ENCODE measurements at regions not wholly inside any gene's neighbourhood (a gene's known extent, or its start where the extent isn't known, plus 50 kb on each side); places are given as distances from the start of the nearest gene placed in this dataset.

- Histone ChIP-seq H3K9me3 (ENCODE audit: control insufficient read depth, low read length) (no peaks in the 10 kb centered on the region), H3K27me3 (ENCODE audit: control insufficient read depth in 1 of 2, insufficient read depth in 2 of 2, low read length in 1 of 2) (no peaks in the 10 kb centered on the region), H3K4me3 (ENCODE audit: low read length in 2 of 2) (no peak overlapping the region), H3K4me1 (ENCODE audit: control insufficient read depth in 1 of 2, insufficient read depth in 2 of 2, low read length in 2 of 2) (peaks cover 0 to 1% of the 10 kb centered on the region in 2 donors), H3K27ac (ENCODE audit: low read depth in 1 of 2, low read length in 2 of 2) (no peak overlapping the region), H3K36me3 (ENCODE audit: control insufficient read depth in 1 of 2, insufficient read depth in 2 of 2, low read length in 1 of 2) (no peaks in the 10 kb centered on the region)
- WGBS, 2 donors = 57 to 58% methylated on average over 2 of the region's 2 CpGs
- DNase-seq = no peak
- intact Hi-C loops (cut with DNase I) = no loop called here
- no peak for ATAC-seq (ENCODE audit: low FRiP score)
Observed at GRCh38 chr7:86966916-86967315, 92.5 kb downstream of the ELAPOR2 start.

GRCh38 chr7:86965727-86966120 lies 93.7 kb downstream of the ELAPOR2 start:
- no peak for DNase-seq
- ATAC-seq (ENCODE audit: low FRiP score) = no peak
- WGBS, 2 donors = 83 to 87% methylated on average over 2 of the region's 2 CpGs

GRCh38 chr7:86964973-86965726 lies 94.3 kb downstream of the ELAPOR2 start:
- intact Hi-C loops (cut with DNase I) = no loop called here
- Histone ChIP-seq H3K27ac (ENCODE audit: low read depth in 1 of 2, low read length in 2 of 2) (no peak overlapping the region), H3K4me1 (ENCODE audit: control insufficient read depth in 1 of 2, insufficient read depth in 2 of 2, low read length in 2 of 2) (peaks cover 0 to 1% of the 10 kb centered on the region in 2 donors), H3K9me3 (ENCODE audit: control insufficient read depth, low read length) (no peaks in the 10 kb centered on the region), H3K36me3 (ENCODE audit: control insufficient read depth in 1 of 2, insufficient read depth in 2 of 2, low read length in 1 of 2) (no peaks in the 10 kb centered on the region), H3K27me3 (ENCODE audit: control insufficient read depth in 1 of 2, insufficient read depth in 2 of 2, low read length in 1 of 2) (no peaks in the 10 kb centered on the region), H3K4me3 (ENCODE audit: low read length in 2 of 2) (no peak overlapping the region)
- no peak for DNase-seq
- no peak for ATAC-seq (ENCODE audit: low FRiP score)
- WGBS, 2 donors = 60 to 67% methylated on average over 4 of the region's 4 CpGs

More at GRCh38 chr7:86965727-86966120, 93.7 kb downstream of the ELAPOR2 start:
- intact Hi-C loops (cut with DNase I) = no loop called here
- Histone ChIP-seq H3K27me3 (ENCODE audit: control insufficient read depth in 1 of 2, insufficient read depth in 2 of 2, low read length in 1 of 2) (no peaks in the 10 kb centered on the region), H3K4me1 (ENCODE audit: control insufficient read depth in 1 of 2, insufficient read depth in 2 of 2, low read length in 2 of 2) (peaks cover 0 to 1% of the 10 kb centered on the region in 2 donors), H3K27ac (ENCODE audit: low read depth in 1 of 2, low read length in 2 of 2) (no peak overlapping the region), H3K9me3 (ENCODE audit: control insufficient read depth, low read length) (no peaks in the 10 kb centered on the region), H3K4me3 (ENCODE audit: low read length in 2 of 2) (no peak overlapping the region), H3K36me3 (ENCODE audit: control insufficient read depth in 1 of 2, insufficient read depth in 2 of 2, low read length in 1 of 2) (no peaks in the 10 kb centered on the region)

- no peaks in the 10 kb centered on the region for H3K36me3 ChIP-seq (ENCODE audit: control insufficient read depth in 1 of 2, insufficient read depth in 2 of 2, low read length in 1 of 2)
- ATAC-seq (ENCODE audit: low FRiP score) (no peak), DNase-seq (no peak)
- H3K4me3 ChIP-seq (ENCODE audit: low read length in 2 of 2) = no peak overlapping the region
- intact Hi-C loops (cut with DNase I) = no loop called here
- H3K4me1 ChIP-seq (ENCODE audit: control insufficient read depth in 1 of 2, insufficient read depth in 2 of 2, low read length in 2 of 2) = peaks cover 0 to 1% of the 10 kb centered on the region in 2 donors
- no peak overlapping the region for H3K27ac ChIP-seq (ENCODE audit: low read depth in 1 of 2, low read length in 2 of 2)
- H3K27me3 ChIP-seq (ENCODE audit: control insufficient read depth in 1 of 2, insufficient read depth in 2 of 2, low read length in 1 of 2) = no peaks in the 10 kb centered on the region
- no peaks in the 10 kb centered on the region for H3K9me3 ChIP-seq (ENCODE audit: control insufficient read depth, low read length)
- WGBS, 2 donors = 64 to 71% methylated on average over 2 of the region's 2 CpGs
Observed at GRCh38 chr7:86963599-86964230, 95.7 kb downstream of the ELAPOR2 start.

- ATAC-seq (ENCODE audit: low FRiP score) (no peak), DNase-seq (no peak)
- WGBS, 2 donors = 69 to 77% methylated on average over 3 of the region's 3 CpGs
- Histone ChIP-seq H3K27ac (ENCODE audit: low read depth in 1 of 2, low read length in 2 of 2) (no peak overlapping the region), H3K36me3 (ENCODE audit: control insufficient read depth in 1 of 2, insufficient read depth in 2 of 2, low read length in 1 of 2) (no peaks in the 10 kb centered on the region), H3K4me3 (ENCODE audit: low read length in 2 of 2) (no peak overlapping the region), H3K27me3 (ENCODE audit: control insufficient read depth in 1 of 2, insufficient read depth in 2 of 2, low read length in 1 of 2) (no peaks in the 10 kb centered on the region), H3K4me1 (ENCODE audit: control insufficient read depth in 1 of 2, insufficient read depth in 2 of 2, low read length in 2 of 2) (peaks cover 0 to 1% of the 10 kb centered on the region in 2 donors), H3K9me3 (ENCODE audit: control insufficient read depth, low read length) (no peaks in the 10 kb centered on the region)
- intact Hi-C loops (cut with DNase I) = no loop called here
Observed at GRCh38 chr7:86962623-86963022, 96.8 kb downstream of the ELAPOR2 start.

GRCh38 chr7:86961686-86962085 lies 97.8 kb downstream of the ELAPOR2 start:
- DNase-seq (no peak), ATAC-seq (ENCODE audit: low FRiP score) (no peak)
- H3K4me1 ChIP-seq (ENCODE audit: control insufficient read depth in 1 of 2, insufficient read depth in 2 of 2, low read length in 2 of 2) = peaks cover 0 to 1% of the 10 kb centered on the region in 2 donors
- no peaks in the 10 kb centered on the region for H3K36me3 ChIP-seq (ENCODE audit: control insufficient read depth in 1 of 2, insufficient read depth in 2 of 2, low read length in 1 of 2)
- H3K9me3 ChIP-seq (ENCODE audit: control insufficient read depth, low read length) = no peaks in the 10 kb centered on the region
- no peak overlapping the region for H3K27ac ChIP-seq (ENCODE audit: low read depth in 1 of 2, low read length in 2 of 2)
- H3K27me3 ChIP-seq (ENCODE audit: control insufficient read depth in 1 of 2, insufficient read depth in 2 of 2, low read length in 1 of 2) = no peaks in the 10 kb centered on the region
- intact Hi-C loops (cut with DNase I) = no loop called here
- H3K4me3 ChIP-seq (ENCODE audit: low read length in 2 of 2) = no peak overlapping the region
- 25 to 61% methylated on average over 1 of the region's 1 CpG for WGBS, 2 donors

GRCh38 chr7:86958380-86958779 lies 101.1 kb downstream of the ELAPOR2 start:
- ATAC-seq (ENCODE audit: low FRiP score) (no peak), DNase-seq (no peak)
- no peaks in the 10 kb centered on the region for H3K27me3 ChIP-seq (ENCODE audit: control insufficient read depth in 1 of 2, insufficient read depth in 2 of 2, low read length in 1 of 2)
- H3K4me3 ChIP-seq (ENCODE audit: low read length in 2 of 2) = no peak overlapping the region
- WGBS, 2 donors = 74 to 83% methylated on average over 2 of the region's 2 CpGs
- intact Hi-C loops (cut with DNase I) = no loop called here
- no peaks in the 10 kb centered on the region for H3K4me1 ChIP-seq (ENCODE audit: control insufficient read depth in 1 of 2, insufficient read depth in 2 of 2, low read length in 2 of 2)
- H3K9me3 ChIP-seq (ENCODE audit: control insufficient read depth, low read length) = no peaks in the 10 kb centered on the region
- no peak overlapping the region for H3K27ac ChIP-seq (ENCODE audit: low read depth in 1 of 2, low read length in 2 of 2)
- no peaks in the 10 kb centered on the region for H3K36me3 ChIP-seq (ENCODE audit: control insufficient read depth in 1 of 2, insufficient read depth in 2 of 2, low read length in 1 of 2)

GRCh38 chr7:86956567-86956966 lies 102.9 kb downstream of the ELAPOR2 start:
- WGBS, 2 donors = 75 to 78% methylated on average over 4 of the region's 4 CpGs

More at GRCh38 chr7:86956567-86956966, 102.9 kb downstream of the ELAPOR2 start:
- ATAC-seq (ENCODE audit: low FRiP score) (no peak), DNase-seq (no peak)
- Histone ChIP-seq H3K36me3 (ENCODE audit: control insufficient read depth in 1 of 2, insufficient read depth in 2 of 2, low read length in 1 of 2) (no peaks in the 10 kb centered on the region), H3K27me3 (ENCODE audit: control insufficient read depth in 1 of 2, insufficient read depth in 2 of 2, low read length in 1 of 2) (no peaks in the 10 kb centered on the region), H3K27ac (ENCODE audit: low read depth in 1 of 2, low read length in 2 of 2) (no peak overlapping the region), H3K9me3 (ENCODE audit: control insufficient read depth, low read length) (no peaks in the 10 kb centered on the region), H3K4me3 (ENCODE audit: low read length in 2 of 2) (no peak overlapping the region), H3K4me1 (ENCODE audit: control insufficient read depth in 1 of 2, insufficient read depth in 2 of 2, low read length in 2 of 2) (no peaks in the 10 kb centered on the region)
- intact Hi-C loops (cut with DNase I) = no loop called here

Measured in aorta (tissue), 5 donors.